ENCODE measurements at regions not wholly inside any gene's neighbourhood (a gene's known extent, or its start where the extent isn't known, plus 50 kb on each side); places are given as distances from the start of the nearest gene placed in this dataset.

- H3K27ac ChIP-seq (ENCODE audit: low read depth, low read length), result no peak overlapping the region
- H2AFZ ChIP-seq (ENCODE audit: low read length), result no peak overlapping the region
- H2BK12ac ChIP-seq (ENCODE audit: low read depth, low read length), result no peak overlapping the region
- no peak overlapping the region for H3K23ac ChIP-seq (ENCODE audit: insufficient read length)
- no peaks in the 10 kb centered on the region for H3K23me2 ChIP-seq (ENCODE audit: low read depth, low read length)
- H3K79me1 ChIP-seq (ENCODE audit: low read depth, low read length), result no peaks in the 10 kb centered on the region
- no peak overlapping the region for H2BK20ac ChIP-seq (ENCODE audit: low read length)
- no peak overlapping the region for H3K9ac ChIP-seq (replicated peaks in 1 of 4; ENCODE audit: extremely low read depth in 1 of 4, low read depth in 3 of 4, low read length in 3 of 4)
- no peak overlapping the region for H2AK5ac ChIP-seq (ENCODE audit: low read depth, low read length)
- no peak overlapping the region for H2BK15ac ChIP-seq (ENCODE audit: low read length)
- FAIRE-seq (no peak), DNase-seq (ENCODE audit: low read depth in 1 of 2, low spot score in 2 of 2) (no peak)
- no peaks in the 10 kb centered on the region for H3K27me3 ChIP-seq (replicated peaks in 1 of 4; ENCODE audit: control insufficient read depth in 3 of 4, extremely low read depth in 1 of 4, insufficient read depth in 3 of 4, low read length in 3 of 4)
- no peak overlapping the region for H4K5ac ChIP-seq (ENCODE audit: insufficient read length, low read depth, low read length)
- no peaks in the 10 kb centered on the region for H4K20me1 ChIP-seq (replicated peaks in 1 of 2; ENCODE audit: control insufficient read depth in 1 of 2, insufficient read depth in 2 of 2, low read length in 2 of 2)
- no peak overlapping the region for H3K56ac ChIP-seq (replicated peaks; ENCODE audit: insufficient read length, low read depth, low read length)
- WGBS, 2 experiments (ENCODE audit: extremely low coverage in 1 of 2, insufficient coverage in 1 of 2, insufficient read length in 1 of 2, insufficient replicate concordance in 2 of 2, low coverage in 1 of 2, low lambda C conversion rate in 2 of 2, missing lambda C conversion rate in 1 of 2), result 89% methylated on average over 5 of the region's 5 CpGs; no CpG with 5 or more reads in 1 of the 2 experiments
- H4K8ac ChIP-seq (ENCODE audit: extremely low read depth, insufficient read depth, low read length), result no peak overlapping the region
- H3K18ac ChIP-seq (ENCODE audit: extremely low read depth, low read length), result no peak overlapping the region
- peaks cover 4 to 7% of the 10 kb centered on the region in 2 experiments for H3K9me3 ChIP-seq (ENCODE audit: insufficient read depth in 2 of 2, low read depth in 1 of 2, low read length in 1 of 2)
- ChIA-PET POLR2A (ENCODE audit: partially characterized antibody) (no interaction called here), CTCF (ENCODE audit: partially characterized antibody) (interaction anchor here (0.7 to 3.0 kb wide), 6 partner anchors 10 to 828 kb away, joined by 3 to 15 read pairs (median 3); no protein-coding TSS in a partner anchor)
- no peaks in the 10 kb centered on the region for H3K36me3 ChIP-seq (ENCODE audit: control insufficient read depth in 2 of 4, insufficient read depth in 4 of 4, low read length in 3 of 4)
- H3K4me1 ChIP-seq (replicated peaks in 1 of 4; ENCODE audit: control insufficient read depth in 3 of 4, insufficient read depth in 4 of 4, low read length in 3 of 4), result no peaks in the 10 kb centered on the region
- H3K79me2 ChIP-seq (ENCODE audit: control insufficient read depth in 1 of 2, insufficient read depth in 2 of 2, low read length in 2 of 2), result no peaks in the 10 kb centered on the region
- no peak overlapping the region for H3K4me2 ChIP-seq (ENCODE audit: insufficient read depth in 1 of 2, low read depth in 2 of 2, low read length in 2 of 2)
- no peak overlapping the region for H2BK120ac ChIP-seq (replicated peaks; ENCODE audit: low read depth, low read length)
- no peak overlapping the region for H4K91ac ChIP-seq (replicated peaks; ENCODE audit: insufficient read length, low read length)
- H2BK5ac ChIP-seq (ENCODE audit: low read depth, low read length), result no peak overlapping the region
- no peak overlapping the region for H3K4me3 ChIP-seq (ENCODE audit: extremely low read depth in 1 of 4, insufficient read depth in 2 of 4, low read depth in 3 of 4, low read length in 4 of 4)
- no peak overlapping the region for H3K14ac ChIP-seq (ENCODE audit: insufficient read length)
- no peak overlapping the region for H3K4ac ChIP-seq (replicated peaks; ENCODE audit: insufficient read length, low read depth, low read length)
- TF ChIP-seq SAP30 (IDR thresholded peaks at IDR 0.05; ENCODE audit: insufficient read depth, insufficient replicate concordance, low read length) (no peak), SUZ12 (IDR thresholded peaks at IDR 0.05; ENCODE audit: low read length) (no peak), CTCF (IDR thresholded peaks at IDR 0.05; ENCODE audit: control extremely low read depth in 1 of 3, insufficient read depth in 1 of 3, low read depth in 1 of 3, low read length in 3 of 3) (no peak), KDM4A (IDR thresholded peaks at IDR 0.05; ENCODE audit: low read depth, low read length, severe bottlenecking) (no peak), POLR2AphosphoS5 (IDR thresholded peaks at IDR 0.05; ENCODE audit: low read depth, low read length) (no peak), ASH2L (IDR thresholded peaks at IDR 0.05; ENCODE audit: low read length) (no peak), JUND (IDR thresholded peaks at IDR 0.05; ENCODE audit: low read length) (no peak), SRF (IDR thresholded peaks at IDR 0.05; ENCODE audit: low read depth, low read length) (no peak), SIRT6 (IDR thresholded peaks at IDR 0.05; ENCODE audit: low read length) (no peak), CTBP2 (IDR thresholded peaks at IDR 0.05; ENCODE audit: borderline replicate concordance, insufficient read depth, insufficient read length, low read length) (no peak), CBX8 (IDR thresholded peaks at IDR 0.05; ENCODE audit: borderline replicate concordance, low read depth, low read length) (no peak)
Observed at GRCh38 chr16:65989861-65990604, 376.5 kb upstream of the CDH5 start.

All from H1 (cell line).